Upper lobe of left lung (tissue), 4 donors: ENCODE measurements at regions not wholly inside any gene's neighbourhood (a gene's known extent, or its start where the extent isn't known, plus 50 kb on each side); places are given as distances from the start of the nearest gene placed in this dataset.

ENCODE experiments used
- EP300 ChIP-seq, 4 donors: sonication (generic); formaldehyde crosslinking; IDR thresholded peaks; one replicate each; pipeline ENCODE4 v1.5.1; 2017; ENCODE audit warnings: antibody characterized with exemption in 4 of 4, control low read depth in 2 of 4
- POLR2A ChIP-seq, 4 donors: fragments of 450-650 bp; IDR thresholded peaks; one replicate each; pipeline ENCODE4 v1.5.1; 2016 to 2017; ENCODE audit warnings: antibody characterized with exemption in 4 of 4, mild to moderate bottlenecking in 2 of 4
- POLR2AphosphoS5 ChIP-seq, 2 donors: sonication (generic); formaldehyde crosslinking; IDR thresholded peaks; one replicate each; pipeline ENCODE4 v1.5.1; 2017; ENCODE audit warnings: antibody characterized with exemption in 2 of 2
- TF ChIP-seq, protein P1 (sequence below), 6 experiments: fragments of 450-650 bp in 4 of 6; fragments of 200-600 bp in 2 of 6; sonication (generic) in 2 of 6; IDR thresholded peaks; one replicate each; pipeline ENCODE4 v1.5.1; 2016 to 2019; ENCODE audit warnings: antibody characterized with exemption in 6 of 6

DNA sequence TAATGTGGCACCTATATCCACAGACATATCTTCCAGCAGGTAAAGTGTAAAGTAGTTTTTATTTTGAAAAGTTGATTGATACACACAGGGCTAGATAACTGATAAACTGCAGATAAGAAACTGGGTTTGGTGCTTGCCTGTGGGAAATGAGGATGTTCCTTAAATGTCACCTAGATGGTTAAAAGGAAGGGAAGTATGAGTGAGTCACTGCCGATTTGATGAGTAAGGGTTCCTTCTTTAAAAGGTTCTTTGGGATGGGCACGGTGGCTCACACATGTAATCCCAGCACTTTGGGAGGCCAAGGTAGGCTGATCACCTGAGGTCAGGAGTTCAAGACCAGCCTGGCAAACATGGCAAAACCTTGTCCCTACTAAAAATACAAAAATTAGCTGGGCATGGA, 73.8 kb upstream of the FRY start:
- TF ChIP-seq, protein P1, sequence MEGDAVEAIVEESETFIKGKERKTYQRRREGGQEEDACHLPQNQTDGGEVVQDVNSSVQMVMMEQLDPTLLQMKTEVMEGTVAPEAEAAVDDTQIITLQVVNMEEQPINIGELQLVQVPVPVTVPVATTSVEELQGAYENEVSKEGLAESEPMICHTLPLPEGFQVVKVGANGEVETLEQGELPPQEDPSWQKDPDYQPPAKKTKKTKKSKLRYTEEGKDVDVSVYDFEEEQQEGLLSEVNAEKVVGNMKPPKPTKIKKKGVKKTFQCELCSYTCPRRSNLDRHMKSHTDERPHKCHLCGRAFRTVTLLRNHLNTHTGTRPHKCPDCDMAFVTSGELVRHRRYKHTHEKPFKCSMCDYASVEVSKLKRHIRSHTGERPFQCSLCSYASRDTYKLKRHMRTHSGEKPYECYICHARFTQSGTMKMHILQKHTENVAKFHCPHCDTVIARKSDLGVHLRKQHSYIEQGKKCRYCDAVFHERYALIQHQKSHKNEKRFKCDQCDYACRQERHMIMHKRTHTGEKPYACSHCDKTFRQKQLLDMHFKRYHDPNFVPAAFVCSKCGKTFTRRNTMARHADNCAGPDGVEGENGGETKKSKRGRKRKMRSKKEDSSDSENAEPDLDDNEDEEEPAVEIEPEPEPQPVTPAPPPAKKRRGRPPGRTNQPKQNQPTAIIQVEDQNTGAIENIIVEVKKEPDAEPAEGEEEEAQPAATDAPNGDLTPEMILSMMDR (IDR thresholded peaks at IDR 0.05) = no peak
- no peak for TF ChIP-seq EP300 (IDR thresholded peaks at IDR 0.05)
- TF ChIP-seq POLR2AphosphoS5 (IDR thresholded peaks at IDR 0.05) = no peak
- no peak for TF ChIP-seq POLR2A (IDR thresholded peaks at IDR 0.05)
